BJ (cell line): ENCODE measurements at regions not wholly inside any gene's neighbourhood (a gene's known extent, or its start where the extent isn't known, plus 50 kb on each side); places are given as distances from the start of the nearest gene placed in this dataset.

Source experiments
- CTCF ChIA-PET: fragments of 350-600 bp; formaldehyde crosslinking; extraction: SDS; loops from one replicate; lab custom pipeline; 2021; ENCODE audit warnings: antibody characterized with exemption, inconsistent platforms; lab: Yijun Ruan, JAX
- POLR2A ChIA-PET: fragments of 300-600 bp; sonication (Branson Sonifier 250); formaldehyde crosslinking; extraction: SDS; loops from one replicate; lab custom pipeline; 2021; ENCODE audit warnings: antibody characterized with exemption; lab: Charles Lee
- DNase-seq: peaks from one replicate; pipeline ENCODE4 v3.0.0-alpha.2; 2011; ENCODE audit warnings: low read depth
- H3K27me3 ChIP-seq: 2 replicates; pipeline ENCODE4 v1.6.0; 2011; ENCODE audit warnings: low read length; ENCODE audit not compliant: control insufficient read depth, insufficient read depth
- H3K36me3 ChIP-seq: 2 replicates; pipeline ENCODE4 v1.5.1; 2011; ENCODE audit warnings: low read length; ENCODE audit not compliant: control insufficient read depth, insufficient read depth
- H3K4me3 ChIP-seq: 2 replicates; pipeline ENCODE4 v1.5.1; 2011; ENCODE audit warnings: low read depth, mild to moderate bottlenecking, control low read depth, low read length
- TF ChIP-seq, protein P1 (sequence below): IDR thresholded peaks from 2 replicates; pipeline ENCODE4 v1.5.1; 2011; ENCODE audit warnings: low read depth, mild to moderate bottlenecking, control low read depth, inconsistent platforms, low read length, moderate library complexity; ENCODE audit not compliant: insufficient read depth

- Histone ChIP-seq H3K27me3 (no peaks in the 10 kb centered on the region), H3K4me3 (no peak overlapping the region), H3K36me3 (no peaks in the 10 kb centered on the region)
- ChIA-PET CTCF (no interaction called here), POLR2A (interaction anchor here (0.6 kb wide), 1 partner anchor 44 kb away, joined by 3 read pairs; no protein-coding TSS in a partner anchor)
- DNase-seq, result no peak
- TF ChIP-seq, protein P1, sequence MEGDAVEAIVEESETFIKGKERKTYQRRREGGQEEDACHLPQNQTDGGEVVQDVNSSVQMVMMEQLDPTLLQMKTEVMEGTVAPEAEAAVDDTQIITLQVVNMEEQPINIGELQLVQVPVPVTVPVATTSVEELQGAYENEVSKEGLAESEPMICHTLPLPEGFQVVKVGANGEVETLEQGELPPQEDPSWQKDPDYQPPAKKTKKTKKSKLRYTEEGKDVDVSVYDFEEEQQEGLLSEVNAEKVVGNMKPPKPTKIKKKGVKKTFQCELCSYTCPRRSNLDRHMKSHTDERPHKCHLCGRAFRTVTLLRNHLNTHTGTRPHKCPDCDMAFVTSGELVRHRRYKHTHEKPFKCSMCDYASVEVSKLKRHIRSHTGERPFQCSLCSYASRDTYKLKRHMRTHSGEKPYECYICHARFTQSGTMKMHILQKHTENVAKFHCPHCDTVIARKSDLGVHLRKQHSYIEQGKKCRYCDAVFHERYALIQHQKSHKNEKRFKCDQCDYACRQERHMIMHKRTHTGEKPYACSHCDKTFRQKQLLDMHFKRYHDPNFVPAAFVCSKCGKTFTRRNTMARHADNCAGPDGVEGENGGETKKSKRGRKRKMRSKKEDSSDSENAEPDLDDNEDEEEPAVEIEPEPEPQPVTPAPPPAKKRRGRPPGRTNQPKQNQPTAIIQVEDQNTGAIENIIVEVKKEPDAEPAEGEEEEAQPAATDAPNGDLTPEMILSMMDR, result no peak
Measured at GRCh38 chr11:100557830-100558611, 129.1 kb upstream of the ARHGAP42 start.

GRCh38 chr11:100560606-100561005 lies 126.5 kb upstream of the ARHGAP42 start:
- no peak for DNase-seq
- ChIA-PET POLR2A (no interaction called here), CTCF (no interaction called here)
- TF ChIP-seq, protein P1, result no peak
- Histone ChIP-seq H3K4me3 (no peak overlapping the region), H3K27me3 (no peaks in the 10 kb centered on the region), H3K36me3 (no peaks in the 10 kb centered on the region)

DNA sequence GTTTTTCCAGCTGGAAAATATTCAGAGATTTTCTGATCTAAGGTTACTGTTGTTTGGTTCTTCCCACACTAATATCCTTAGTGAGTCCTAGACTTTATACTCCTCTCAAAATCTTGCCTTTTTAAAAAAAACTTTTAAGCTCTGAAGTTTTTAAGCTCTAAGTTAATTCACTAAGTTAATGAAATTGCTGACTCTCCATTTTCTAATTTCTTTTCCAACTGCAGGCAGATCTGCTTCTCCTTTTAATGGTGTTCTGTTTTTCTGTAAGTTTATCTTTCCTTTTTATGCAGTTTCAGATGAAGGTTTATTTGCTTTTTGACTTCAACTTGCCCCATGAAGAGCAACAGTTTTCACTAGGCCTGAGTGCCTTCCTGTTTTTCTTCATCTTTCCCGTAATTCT lies 125.8 kb upstream of the ARHGAP42 start:
- Histone ChIP-seq H3K4me3 (no peak overlapping the region), H3K27me3 (no peaks in the 10 kb centered on the region), H3K36me3 (no peaks in the 10 kb centered on the region)
- ChIA-PET POLR2A (no interaction called here), CTCF (no interaction called here)
- no peak for DNase-seq
- TF ChIP-seq, protein P1, result no peak

DNA sequence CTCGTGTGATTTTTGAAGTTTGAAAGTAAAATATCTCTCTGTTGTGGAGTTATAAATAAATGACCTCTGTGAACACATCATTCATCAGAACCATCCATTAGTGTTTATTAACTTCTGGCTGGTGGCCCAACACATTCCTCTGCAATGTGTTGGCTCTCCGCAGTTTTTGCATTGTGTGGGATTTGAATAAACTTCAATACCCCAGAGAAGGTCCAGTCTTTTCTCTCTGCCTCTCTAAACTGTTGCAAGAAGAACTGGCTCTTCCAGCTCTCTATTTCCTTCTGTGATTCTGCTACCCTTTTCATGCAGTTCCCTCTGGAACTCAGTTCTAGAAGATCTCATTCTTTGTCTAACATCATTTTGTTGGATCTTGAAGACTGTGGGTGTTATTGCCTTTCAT lies 125.0 kb upstream of the ARHGAP42 start:
- TF ChIP-seq, protein P1, result no peak
- DNase-seq, result peak; percentile 62
- CTCF ChIA-PET, result no interaction called here
- Histone ChIP-seq H3K27me3 (no peaks in the 10 kb centered on the region), H3K36me3 (no peaks in the 10 kb centered on the region), H3K4me3 (no peak overlapping the region)
- POLR2A ChIA-PET, result no interaction called here

DNA sequence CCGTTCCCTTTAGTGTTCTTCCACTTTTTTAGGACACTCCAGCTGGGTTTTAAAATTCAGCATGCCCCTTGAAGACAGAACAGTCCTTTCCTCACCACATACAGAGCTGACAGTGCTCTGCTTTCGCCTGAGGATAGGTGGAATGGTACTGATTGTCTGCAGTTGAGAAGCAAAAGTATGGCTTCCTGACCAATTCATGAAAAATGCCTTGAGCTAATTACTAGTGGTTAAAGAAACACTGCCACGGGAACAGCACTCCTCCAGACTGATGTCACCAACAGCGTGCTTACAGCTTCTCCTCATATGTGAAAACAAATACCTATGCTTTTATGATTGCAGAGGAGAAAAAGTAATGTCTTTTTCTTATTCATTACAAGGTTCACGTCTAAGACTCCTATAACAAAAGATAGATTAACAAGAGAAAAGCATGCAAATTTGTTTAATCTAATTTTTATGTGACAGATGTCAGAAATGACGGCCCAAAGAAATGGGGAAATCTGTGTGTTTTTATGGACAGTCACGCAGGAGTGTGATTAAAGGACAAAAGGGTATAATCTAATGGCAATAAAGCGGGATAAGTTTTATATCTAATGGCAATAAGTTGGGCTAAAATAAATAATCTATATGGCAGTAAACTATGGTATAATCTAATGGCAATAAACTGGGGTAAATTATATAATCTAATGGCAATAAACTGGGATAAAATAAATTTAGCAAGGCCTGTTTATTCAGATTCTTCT lies 123.4 kb upstream of the ARHGAP42 start:
- TF ChIP-seq, protein P1, result no peak
- DNase-seq, result peak; percentile 45
- CTCF ChIA-PET, result interaction anchor here (0.8 to 1.0 kb wide), 2 partner anchors 8 to 253 kb away, joined by 3 to 4 read pairs; no protein-coding TSS in a partner anchor

More for the DNA sequence above, 123.4 kb upstream of the ARHGAP42 start:
- POLR2A ChIA-PET, result no interaction called here
- H3K27me3 ChIP-seq, result no peaks in the 10 kb centered on the region
- no peaks in the 10 kb centered on the region for H3K36me3 ChIP-seq
- no peak overlapping the region for H3K4me3 ChIP-seq
